HUDEP-2 (cell line): ENCODE measurements at regions not wholly inside any gene's neighbourhood (a gene's known extent, or its start where the extent isn't known, plus 50 kb on each side); places are given as distances from the start of the nearest gene placed in this dataset.

Experiments
- DNase-seq, 76 experiments: peaks; one replicate each; lab custom pipeline; 2025; ENCODE audit not compliant: unreplicated experiment in 76 of 76; lab: John Stamatoyannopoulos, UW

DNA sequence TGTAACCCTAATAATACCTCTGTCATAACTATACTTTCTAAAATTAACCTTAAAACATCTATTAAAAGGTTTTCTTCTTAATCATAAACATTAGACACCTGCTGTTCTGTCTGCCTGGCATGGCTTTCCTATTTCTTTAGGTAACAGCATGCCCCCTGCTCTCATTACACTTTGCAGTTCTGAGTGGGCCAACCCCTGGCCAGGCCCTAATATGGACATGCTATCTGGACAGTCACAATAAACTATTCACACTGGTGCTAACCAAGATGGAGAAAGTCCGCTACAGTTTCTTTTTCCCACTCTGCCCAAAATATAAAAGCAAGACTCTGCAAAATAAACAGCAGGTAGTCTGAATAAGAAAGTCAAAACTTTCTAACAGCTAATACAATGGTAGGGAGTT, 84.0 kb downstream of the ELAPOR2 start:
- no peak for DNase-seq

- no peak for DNase-seq
Measured at GRCh38 chr7:86972072-86972471, 87.4 kb downstream of the ELAPOR2 start.

- DNase-seq = no peak
Measured at GRCh38 chr7:86970986-86971385, 88.5 kb downstream of the ELAPOR2 start.

DNA sequence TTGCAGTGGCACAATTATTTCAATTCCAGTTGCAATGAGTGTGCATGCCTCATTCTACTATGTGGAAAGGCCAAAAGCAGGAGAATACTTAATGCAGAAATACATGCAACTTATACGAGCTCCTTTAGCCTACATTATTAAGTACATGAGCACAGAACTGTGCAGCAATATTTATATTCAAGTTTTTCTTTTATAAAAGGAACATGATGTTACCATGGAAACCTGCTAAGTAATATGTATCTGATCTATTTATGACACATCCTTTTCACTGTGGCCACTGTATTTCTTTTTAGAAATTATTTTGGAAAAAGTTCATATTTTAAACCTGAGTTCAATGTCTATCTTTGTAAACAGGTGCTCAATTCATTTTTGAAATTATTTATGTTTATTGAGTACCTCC, 88.9 kb downstream of the ELAPOR2 start:
- no peak for DNase-seq

- DNase-seq = peak in 4 of 76 experiments; percentile 6 to 45 (median 18)
Measured at GRCh38 chr7:86969865-86970264, 89.6 kb downstream of the ELAPOR2 start.

DNA sequence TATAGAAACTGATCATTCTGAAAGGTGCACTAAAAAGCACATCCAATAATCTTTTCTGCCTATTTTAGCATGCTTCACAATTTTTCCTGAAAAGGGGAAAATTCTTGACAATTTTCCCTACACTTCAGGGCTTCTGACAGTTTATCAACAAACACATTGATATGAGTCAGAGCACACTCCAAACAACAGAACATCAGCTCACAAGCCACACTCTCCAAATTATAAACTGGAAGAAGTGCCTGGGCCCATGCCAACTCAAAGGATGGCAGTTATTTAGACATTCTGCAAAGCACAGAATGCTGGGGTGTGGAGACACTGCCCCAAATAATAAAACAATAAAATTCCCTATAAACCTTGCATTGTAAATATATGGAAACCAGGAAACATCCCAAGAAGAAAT, 90.8 kb downstream of the ELAPOR2 start:
- peak in 15 of 76 experiments; percentile 1 to 33 (median 12) for DNase-seq

GRCh38 chr7:86966916-86967315, 92.5 kb downstream of the ELAPOR2 start:
- no peak for DNase-seq

- no peak for DNase-seq
Measured at GRCh38 chr7:86965727-86966120, 93.7 kb downstream of the ELAPOR2 start.

DNA sequence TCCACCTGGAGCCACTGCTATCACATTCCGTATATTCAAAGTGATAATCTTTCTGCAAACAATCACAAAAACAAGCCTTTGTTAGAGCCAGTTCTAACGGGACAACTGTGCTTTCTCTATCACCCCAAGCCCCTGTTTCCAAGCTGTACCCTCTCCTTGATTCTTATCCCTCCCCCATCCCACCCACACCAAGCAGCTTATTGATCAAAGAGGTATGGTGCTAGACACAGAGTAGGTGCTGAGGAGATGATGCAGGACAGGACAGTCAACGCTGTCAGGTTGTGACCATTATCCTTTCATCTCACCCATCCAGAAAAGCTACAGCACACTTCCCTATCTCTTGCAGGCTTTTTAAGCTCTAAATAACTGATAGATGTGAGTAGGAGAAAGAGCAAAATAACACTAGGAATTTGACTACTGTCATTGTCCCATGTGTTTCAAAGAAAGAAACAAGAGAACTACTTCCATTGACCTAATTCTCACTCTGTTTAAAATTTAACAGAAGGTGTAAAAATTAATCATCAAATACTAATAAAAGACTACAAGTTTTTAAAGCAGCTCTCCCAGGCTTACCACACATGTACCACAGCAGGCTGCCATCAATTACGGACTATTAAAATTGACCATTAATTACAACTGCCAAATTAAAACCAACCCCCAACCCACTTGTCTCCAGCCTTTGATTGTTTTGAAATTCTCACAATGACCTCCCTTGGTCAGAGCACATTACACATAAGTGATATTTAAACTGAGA, 94.3 kb downstream of the ELAPOR2 start:
- DNase-seq = no peak

DNA sequence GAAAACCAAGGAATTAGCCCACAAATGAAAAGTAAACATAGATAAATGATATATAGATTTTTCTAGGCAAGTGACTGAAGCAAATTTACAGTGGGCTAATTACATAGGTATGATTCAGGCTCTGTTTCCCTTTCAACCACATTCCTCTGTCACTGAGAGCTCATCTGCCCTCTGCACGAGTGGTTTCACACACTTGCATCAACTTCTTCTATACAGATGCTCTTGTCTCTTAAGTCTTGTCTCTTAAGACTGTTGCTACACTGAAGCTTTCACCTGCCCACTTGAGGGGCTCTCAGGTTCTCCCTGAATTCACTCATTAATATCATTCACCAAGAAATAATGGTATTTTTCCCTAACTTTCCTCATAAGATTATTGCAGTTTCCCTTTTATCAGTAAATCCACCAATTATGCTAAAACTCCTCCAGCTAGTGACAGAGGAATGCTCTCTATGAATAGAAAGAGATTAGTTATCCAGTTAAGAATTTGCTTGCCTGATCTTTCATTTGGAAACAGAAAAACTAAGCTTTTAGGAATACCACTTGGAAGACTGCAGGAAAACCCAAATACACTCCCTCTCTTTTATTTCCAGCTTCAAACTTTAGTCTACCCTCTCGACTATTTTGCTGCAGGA, 95.7 kb downstream of the ELAPOR2 start:
- DNase-seq = no peak

DNA sequence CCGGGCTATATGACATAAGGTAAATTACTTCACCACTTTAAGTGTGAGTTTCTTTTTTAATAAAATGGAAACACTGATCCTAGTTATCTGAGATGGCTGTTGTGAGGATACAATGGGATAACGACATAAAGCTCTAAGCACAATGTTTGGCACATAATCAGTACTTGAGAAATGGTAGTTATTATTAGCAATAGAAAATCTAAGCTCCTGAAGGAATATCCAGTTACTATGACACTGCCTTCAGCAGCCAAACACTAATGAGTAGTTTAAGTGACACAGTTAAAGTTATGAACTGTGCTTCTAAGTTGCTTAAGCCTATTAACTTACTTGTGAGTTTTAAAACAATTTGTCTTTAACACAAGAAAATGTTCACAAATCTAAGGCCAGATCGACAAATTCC, 96.8 kb downstream of the ELAPOR2 start:
- no peak for DNase-seq

DNA sequence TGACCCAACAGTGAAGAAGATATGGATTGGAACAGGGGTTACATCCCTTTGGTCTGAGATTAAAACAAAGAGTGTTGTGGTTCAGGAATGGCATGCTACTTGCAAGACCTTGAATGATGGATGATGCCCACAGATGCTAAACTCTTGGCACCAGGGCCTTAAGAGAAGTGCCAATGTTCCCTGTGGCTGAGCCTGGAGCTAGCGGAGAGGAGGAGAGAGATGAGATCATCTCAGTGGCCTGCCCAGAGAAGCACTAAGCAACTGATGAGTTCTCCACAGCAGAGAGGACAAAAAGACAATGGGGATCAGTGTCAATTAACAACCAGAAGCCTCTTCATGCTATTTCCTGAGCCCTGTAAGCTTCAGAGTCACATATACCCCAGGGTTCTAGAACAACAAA, 97.8 kb downstream of the ELAPOR2 start:
- DNase-seq = no peak

DNA sequence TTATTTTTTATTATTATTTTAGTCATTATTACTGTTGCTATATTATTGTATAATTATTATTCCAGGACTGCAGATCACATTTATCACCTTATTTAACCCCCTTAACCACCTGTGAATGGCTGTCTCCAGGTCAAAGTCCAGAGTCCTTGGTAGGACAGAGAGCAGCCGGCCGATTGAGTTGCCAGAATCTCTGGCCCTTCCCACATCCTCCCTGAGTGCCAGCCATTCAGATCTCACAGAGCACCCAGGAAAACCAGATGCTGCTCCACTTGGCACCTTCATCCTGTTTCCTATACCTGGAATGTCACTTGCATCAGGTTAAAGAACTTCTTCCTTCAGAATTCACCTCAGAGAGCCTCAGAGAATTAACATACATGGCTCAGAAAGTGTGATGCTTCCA, 101.1 kb downstream of the ELAPOR2 start:
- no peak for DNase-seq

DNA sequence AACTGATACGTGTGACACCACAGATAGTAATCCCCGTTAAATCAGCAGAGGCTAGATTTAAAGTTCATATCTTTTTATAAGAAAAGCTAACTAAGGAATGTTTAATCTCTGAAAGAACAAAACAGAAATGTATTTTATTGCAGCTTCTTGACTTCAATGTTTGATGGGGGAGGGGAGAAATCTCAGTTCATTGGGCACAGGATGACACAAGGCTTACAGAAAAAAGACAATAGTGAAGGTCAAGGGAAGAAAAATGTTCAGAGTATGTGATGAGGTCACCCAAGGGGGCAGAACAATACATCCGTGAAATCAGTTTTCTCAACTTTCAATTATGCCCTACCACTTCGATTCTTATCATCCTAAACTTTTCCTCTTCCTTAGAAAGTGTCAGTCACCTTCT, 102.9 kb downstream of the ELAPOR2 start:
- DNase-seq = no peak

DNA sequence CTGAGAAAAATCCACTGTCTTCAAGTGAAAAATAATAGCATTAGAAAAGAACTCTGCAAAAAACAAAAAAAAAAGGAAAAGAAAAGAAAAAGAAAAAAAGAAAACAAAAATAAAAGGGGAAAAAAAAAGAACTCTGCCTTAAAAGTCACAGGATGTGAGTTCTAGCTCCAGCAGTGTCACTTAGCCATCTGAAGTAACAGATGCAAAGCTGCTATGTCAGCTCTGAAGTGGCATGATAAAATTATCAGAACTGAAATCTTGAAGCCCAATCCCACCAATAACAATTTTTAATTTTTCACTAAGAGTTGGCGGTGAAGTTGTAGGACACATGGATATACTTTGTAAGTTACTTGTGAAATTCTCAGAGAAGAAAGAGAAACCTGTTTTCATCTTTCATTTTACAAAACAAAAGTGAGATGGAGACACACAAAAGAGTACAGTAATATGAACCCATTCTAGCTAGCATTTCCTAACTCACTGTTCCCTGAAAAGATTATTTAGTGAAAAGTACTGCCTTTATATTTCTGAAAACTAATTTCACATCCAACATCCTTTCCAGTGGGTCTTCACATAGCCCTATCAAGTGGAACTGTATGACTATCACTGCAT, 103.5 kb downstream of the ELAPOR2 start:
- DNase-seq = no peak

DNA sequence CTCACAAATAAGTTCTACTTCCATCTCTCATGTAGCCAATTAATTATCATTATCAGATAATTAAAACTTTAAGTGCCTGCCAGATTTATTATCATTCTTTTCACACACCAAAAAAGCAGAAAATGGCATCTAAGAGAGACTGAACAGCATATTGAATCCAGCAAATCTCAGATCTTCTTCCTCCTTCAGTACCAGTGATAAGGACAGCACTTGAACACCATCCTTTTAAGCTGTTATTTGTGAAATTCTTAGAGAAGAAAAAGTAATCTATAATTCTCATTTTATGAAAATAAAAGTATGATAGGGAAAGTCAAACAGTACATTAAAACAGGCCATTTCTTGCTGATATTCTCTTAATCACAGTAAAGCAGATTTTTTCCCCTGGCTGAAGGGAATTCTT, 104.5 kb downstream of the ELAPOR2 start:
- no peak for DNase-seq

- DNase-seq = no peak
Measured at GRCh38 chr7:86953653-86954336, 105.7 kb downstream of the ELAPOR2 start.

GRCh38 chr7:86953219-86953618, 106.2 kb downstream of the ELAPOR2 start:
- DNase-seq = no peak

GRCh38 chr7:86951895-86952294, 107.6 kb downstream of the ELAPOR2 start:
- no peak for DNase-seq

DNA sequence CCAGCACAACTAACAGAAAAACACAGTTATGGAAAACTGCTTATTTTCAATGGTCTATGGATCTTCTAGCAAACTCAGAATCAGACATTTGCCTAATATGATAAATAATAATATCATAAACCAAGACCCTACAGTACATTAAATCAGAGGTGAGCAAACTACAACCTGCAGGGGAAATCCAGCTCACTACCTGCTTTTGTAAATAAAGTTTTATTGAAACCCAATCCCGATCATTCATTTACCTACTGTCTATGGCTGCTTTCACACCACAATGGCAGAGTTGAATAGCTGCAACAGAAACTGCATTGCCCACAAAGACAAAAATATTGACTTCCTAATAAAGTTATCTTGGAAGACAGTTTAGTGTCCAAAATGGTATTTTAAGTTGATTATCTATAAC, 108.5 kb downstream of the ELAPOR2 start:
- no peak for DNase-seq

- peak in 1 of 76 experiments; percentile 3 for DNase-seq
Measured at GRCh38 chr7:86950360-86950759, 109.1 kb downstream of the ELAPOR2 start.
